IMR-90 (cell line): ENCODE measurements at regions not wholly inside any gene's neighbourhood (a gene's known extent, or its start where the extent isn't known, plus 50 kb on each side); places are given as distances from the start of the nearest gene placed in this dataset.

Source experiments
- ATAC-seq: fragments of 200-7000 bp; cut with Tn5 transposase; 2 replicates; pipeline ENCODE4 v1.9.1; 2020; ENCODE audit warnings: low read depth, mild to moderate bottlenecking, moderate library complexity
- BruUV-seq: library from RNA; stranded (reverse); fragments of 400-500 nt; replicated peaks from 2 replicates; lab custom pipeline; 2021; lab: Mats Ljungman, UMichigan
- CTCF ChIA-PET: fragments of 300-600 bp; formaldehyde crosslinking; extraction: SDS; loops from one replicate; lab custom pipeline; 2021; ENCODE audit warnings: antibody characterized with exemption; lab: Yijun Ruan, JAX
- POLR2A ChIA-PET: fragments of 300-600 bp; sonication (Branson Sonifier 250); formaldehyde crosslinking; loops from one replicate; lab custom pipeline; 2022; ENCODE audit warnings: antibody characterized with exemption; ENCODE audit not compliant: unreplicated experiment; lab: Charles Lee
- DNase-seq: peaks from one replicate; pipeline ENCODE4 v3.0.0; 2013
- H2AFZ ChIP-seq: replicated peaks from 2 replicates; pipeline ENCODE3; 2013; ENCODE audit warnings: low read length, mild to moderate bottlenecking; ENCODE audit not compliant: poor library complexity
- H2AK5ac ChIP-seq: 2 replicates; pipeline ENCODE4 v1.6.1; 2013; ENCODE audit warnings: low read depth, low read length, inconsistent platforms
- H2AK9ac ChIP-seq: replicated peaks from 2 replicates; pipeline ENCODE3; 2013; ENCODE audit warnings: mild to moderate bottlenecking, low read depth, low read length, moderate library complexity; ENCODE audit not compliant: poor library complexity
- H2BK120ac ChIP-seq: 2 replicates; pipeline ENCODE4 v1.6.1; 2013; ENCODE audit warnings: low read depth, low read length, inconsistent platforms
- H2BK15ac ChIP-seq: 3 replicates; pipeline ENCODE4 v1.6.1; 2013; ENCODE audit warnings: low read depth, low read length, inconsistent platforms
- H2BK20ac ChIP-seq: 2 replicates; pipeline ENCODE4 v1.6.1; 2013; ENCODE audit warnings: low read depth, mild to moderate bottlenecking, inconsistent platforms, low read length, moderate library complexity
- H2BK5ac ChIP-seq: 2 replicates; pipeline ENCODE4 v1.6.1; 2013; ENCODE audit warnings: mild to moderate bottlenecking, low read depth, low read length, inconsistent platforms; ENCODE audit not compliant: poor library complexity, severe bottlenecking
- H3K14ac ChIP-seq: replicated peaks from 2 replicates; pipeline ENCODE4 v1.6.1; 2013; ENCODE audit warnings: low read depth, low read length, inconsistent platforms
- H3K18ac ChIP-seq: 2 replicates; pipeline ENCODE4 v1.6.1; 2013; ENCODE audit warnings: low read depth, low read length, control low read depth
- H3K23ac ChIP-seq: 2 replicates; pipeline ENCODE4 v1.6.1; 2013; ENCODE audit warnings: low read depth, low read length, inconsistent platforms
- H3K27ac ChIP-seq: 2 replicates; pipeline ENCODE4 v1.5.1; 2013; ENCODE audit warnings: mild to moderate bottlenecking, control low read depth, low read length; ENCODE audit not compliant: insufficient read depth
- H3K27me3 ChIP-seq: 2 replicates; pipeline ENCODE4 v1.6.1; 2013; ENCODE audit warnings: low read length; ENCODE audit not compliant: control insufficient read depth, insufficient read depth
- H3K36me3 ChIP-seq: 2 replicates; pipeline ENCODE4 v1.6.1; 2013; ENCODE audit warnings: low read length, mixed read lengths; ENCODE audit not compliant: control insufficient read depth, insufficient read depth
- H3K4ac ChIP-seq: 2 replicates; pipeline ENCODE4 v1.6.1; 2013; ENCODE audit warnings: low read depth, low read length, inconsistent platforms
- H3K4me1 ChIP-seq: 2 replicates; pipeline ENCODE4 v1.6.1; 2013; ENCODE audit warnings: low read length, mixed read lengths; ENCODE audit not compliant: control insufficient read depth, insufficient read depth
- H3K4me2 ChIP-seq: 2 replicates; pipeline ENCODE4 v1.6.1; 2013; ENCODE audit warnings: low read depth, mild to moderate bottlenecking, control low read depth, low read length, moderate library complexity
- H3K4me3 ChIP-seq: 2 replicates; pipeline ENCODE4 v1.5.1; 2013; ENCODE audit warnings: low read depth, mild to moderate bottlenecking, control low read depth, low read length, moderate library complexity; ENCODE audit not compliant: insufficient read depth
- H3K56ac ChIP-seq: 2 replicates; pipeline ENCODE4 v1.6.1; 2013; ENCODE audit warnings: low read length, inconsistent platforms; ENCODE audit not compliant: insufficient read depth; ENCODE audit errors: extremely low read depth
- H3K79me1 ChIP-seq, 2 experiments: 2 replicates each; pipeline ENCODE4 v1.6.1; 2013; ENCODE audit warnings: low read length in 2 of 2, inconsistent platforms in 1 of 2, low read depth in 1 of 2
- H3K9ac ChIP-seq: 2 replicates; pipeline ENCODE4 v1.6.1; 2013; ENCODE audit warnings: low read depth, low read length, control low read depth
- H3K9me1 ChIP-seq: 2 replicates; pipeline ENCODE4 v1.6.1; 2013; ENCODE audit warnings: low read length, inconsistent platforms; ENCODE audit not compliant: insufficient read depth
- H3K9me3 ChIP-seq: 2 replicates; pipeline ENCODE4 v1.6.1; 2013; ENCODE audit warnings: low read length; ENCODE audit not compliant: control insufficient read depth, insufficient read depth
- H4K20me1 ChIP-seq: 2 replicates; pipeline ENCODE4 v1.6.1; 2013; ENCODE audit warnings: low read length, inconsistent platforms; ENCODE audit not compliant: insufficient read depth
- H4K5ac ChIP-seq: 2 replicates; pipeline ENCODE4 v1.6.1; 2013; ENCODE audit warnings: mild to moderate bottlenecking, low read depth, low read length, control low read depth
- H4K8ac ChIP-seq, 2 experiments: 2 replicates each; pipeline ENCODE4 v1.6.1; 2013; ENCODE audit warnings: low read depth in 2 of 2, low read length in 2 of 2, control low read depth in 1 of 2, inconsistent platforms in 1 of 2
- H4K91ac ChIP-seq: 2 replicates; pipeline ENCODE4 v1.6.1; 2013; ENCODE audit warnings: low read depth, low read length, inconsistent platforms; ENCODE audit not compliant: insufficient read depth
- BHLHE40 ChIP-seq: fragments of 150-350 bp; IDR thresholded peaks from 2 replicates; pipeline ENCODE4 v1.6.1; 2016; ENCODE audit warnings: mild to moderate bottlenecking, low read depth, low read length
- CEBPB ChIP-seq: IDR thresholded peaks from 2 replicates; pipeline ENCODE4 v1.6.1; 2012; ENCODE audit warnings: low read depth, low read length, improper control_type of control experiment
- CHD1 ChIP-seq: IDR thresholded peaks from 2 replicates; pipeline ENCODE4 v1.6.1; 2012; ENCODE audit warnings: low read depth, low read length, improper control_type of control experiment
- FOS ChIP-seq: fragments of 150-350 bp; IDR thresholded peaks from 2 replicates; pipeline ENCODE4 v1.6.1; 2016; ENCODE audit warnings: low read depth, low read length
- MAZ ChIP-seq: IDR thresholded peaks from 2 replicates; pipeline ENCODE4 v1.6.1; 2012; ENCODE audit warnings: low read depth, mild to moderate bottlenecking, low read length, improper control_type of control experiment, moderate library complexity, borderline replicate concordance
- MXI1 ChIP-seq: IDR thresholded peaks from 2 replicates; pipeline ENCODE4 v1.6.1; 2012; ENCODE audit warnings: low read depth, mild to moderate bottlenecking, low read length, moderate library complexity, borderline replicate concordance
- NFE2L2 ChIP-seq: fragments of 150-350 bp; IDR thresholded peaks from 2 replicates; pipeline ENCODE4 v1.6.1; 2016; ENCODE audit warnings: low read depth, mild to moderate bottlenecking, low read length
- RAD21 ChIP-seq: IDR thresholded peaks from 2 replicates; pipeline ENCODE4 v1.6.1; 2012; ENCODE audit warnings: low read length, improper control_type of control experiment
- RCOR1 ChIP-seq: IDR thresholded peaks from 2 replicates; pipeline ENCODE4 v1.6.1; 2012; ENCODE audit warnings: mild to moderate bottlenecking, low read length, improper control_type of control experiment; ENCODE audit not compliant: insufficient replicate concordance
- RFX5 ChIP-seq: IDR thresholded peaks from 2 replicates; pipeline ENCODE4 v1.8.0; 2012; ENCODE audit warnings: low read depth, mild to moderate bottlenecking, low read length, moderate library complexity
- SMC3 ChIP-seq: fragments of 150-350 bp; IDR thresholded peaks from 2 replicates; pipeline ENCODE4 v1.6.1; 2016; ENCODE audit warnings: low read depth, mild to moderate bottlenecking, antibody characterized with exemption, low read length, moderate library complexity
- WGBS, 2 experiments: methylation state at CpG; one replicate each; pipeline versions ENCODE4 v1.1.5 to v1.1.7; 2013; ENCODE audit warnings: missing lambda C conversion rate in 2 of 2; ENCODE audit not compliant: insufficient read length in 1 of 2; ENCODE audit errors: extremely low coverage in 2 of 2; 5-methylcytosine and 5-hydroxymethylcytosine counted together
- dilution Hi-C: fragments of 300-500 bp; cut with HindIII; formaldehyde crosslinking; loops from one replicate; pipeline ENCODE4 v1.14.3; 2018; ENCODE audit warnings: low sequenced_read_pairs; ENCODE audit not compliant: unreplicated experiment
- in situ Hi-C: fragments of 300-500 bp; cut with MboI; formaldehyde crosslinking; loops from 3 replicates; pipeline ENCODE4 v1.14.3; 2019; ENCODE audit warnings: low sequenced_read_pairs, inconsistent platforms, mixed read lengths
- intact Hi-C: fragments of 100-400 bp; cut with micrococcal nuclease; formaldehyde crosslinking; loops from 2 replicates; pipeline ENCODE4 v1.10.0; 2022
- TF ChIP-seq, protein P1 (sequence below): conservative IDR thresholded peaks from 2 replicates; pipeline ENCODE4 v1.5.1; 2012; ENCODE audit warnings: mild to moderate bottlenecking, low read depth, low read length, improper control_type of control experiment
- TF ChIP-seq, protein P2 (sequence below): fragments of 150-350 bp; IDR thresholded peaks from 2 replicates; pipeline ENCODE4 v1.6.1; 2016; ENCODE audit warnings: low read depth, mild to moderate bottlenecking, low read length, moderate library complexity, borderline replicate concordance

DNA sequence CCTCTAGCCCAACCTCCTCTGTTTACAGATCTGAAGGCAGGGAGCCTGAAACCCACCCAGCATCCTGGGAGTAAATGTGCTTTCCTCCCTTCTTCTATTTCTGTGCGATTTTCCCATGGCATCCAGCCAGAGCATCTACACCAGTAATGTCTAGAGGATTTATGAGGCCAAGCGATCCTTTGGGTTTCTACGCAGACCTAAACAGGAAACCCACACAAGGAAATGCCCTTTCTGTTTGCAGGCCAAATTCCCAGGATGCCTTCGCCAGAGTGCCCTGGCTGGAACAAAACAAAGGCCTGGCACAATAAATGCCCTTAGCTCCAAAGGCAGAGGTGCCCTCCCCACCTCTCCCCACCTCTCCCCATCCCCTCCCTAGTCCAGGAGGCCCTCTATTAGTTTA is 110.5 kb upstream of the CDC42BPA start (continued):
- TF ChIP-seq, protein P1, sequence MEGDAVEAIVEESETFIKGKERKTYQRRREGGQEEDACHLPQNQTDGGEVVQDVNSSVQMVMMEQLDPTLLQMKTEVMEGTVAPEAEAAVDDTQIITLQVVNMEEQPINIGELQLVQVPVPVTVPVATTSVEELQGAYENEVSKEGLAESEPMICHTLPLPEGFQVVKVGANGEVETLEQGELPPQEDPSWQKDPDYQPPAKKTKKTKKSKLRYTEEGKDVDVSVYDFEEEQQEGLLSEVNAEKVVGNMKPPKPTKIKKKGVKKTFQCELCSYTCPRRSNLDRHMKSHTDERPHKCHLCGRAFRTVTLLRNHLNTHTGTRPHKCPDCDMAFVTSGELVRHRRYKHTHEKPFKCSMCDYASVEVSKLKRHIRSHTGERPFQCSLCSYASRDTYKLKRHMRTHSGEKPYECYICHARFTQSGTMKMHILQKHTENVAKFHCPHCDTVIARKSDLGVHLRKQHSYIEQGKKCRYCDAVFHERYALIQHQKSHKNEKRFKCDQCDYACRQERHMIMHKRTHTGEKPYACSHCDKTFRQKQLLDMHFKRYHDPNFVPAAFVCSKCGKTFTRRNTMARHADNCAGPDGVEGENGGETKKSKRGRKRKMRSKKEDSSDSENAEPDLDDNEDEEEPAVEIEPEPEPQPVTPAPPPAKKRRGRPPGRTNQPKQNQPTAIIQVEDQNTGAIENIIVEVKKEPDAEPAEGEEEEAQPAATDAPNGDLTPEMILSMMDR, result no peak

DNA sequence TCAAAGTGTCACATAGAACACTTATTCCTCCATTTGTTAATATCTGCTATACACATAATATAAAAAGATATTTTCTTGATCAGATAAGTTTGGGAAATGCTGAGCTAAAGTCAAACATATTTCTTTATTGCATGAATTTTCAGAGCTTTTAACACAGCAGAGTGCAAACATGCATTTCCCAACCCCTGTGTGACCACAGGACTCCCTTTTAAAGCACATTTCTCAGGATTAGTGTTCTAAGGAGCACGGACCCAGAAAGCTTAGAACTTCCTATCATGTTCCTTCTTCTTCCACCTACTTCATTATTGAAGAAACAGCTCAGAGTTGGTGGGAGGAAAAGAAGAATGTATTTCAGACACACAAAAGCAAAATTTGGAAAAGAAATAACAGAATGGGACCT is 109.1 kb upstream of the CDC42BPA start:
- Histone ChIP-seq H3K18ac (no peak overlapping the region), H3K27me3 (no peaks in the 10 kb centered on the region), H3K9me1 (peaks cover 3% of the 10 kb centered on the region; the same call in 1 of the 2 replicates), H4K5ac (no peak overlapping the region), H2BK20ac (no peak overlapping the region), H3K4me3 (no peak overlapping the region), H2BK120ac (no peak overlapping the region), H2AK5ac (no peak overlapping the region), H2AFZ (no peak overlapping the region), H3K9ac (no peak overlapping the region), H3K36me3 (no peaks in the 10 kb centered on the region), H3K27ac (no peak overlapping the region), H3K56ac (no peak overlapping the region), H2AK9ac (no peak overlapping the region), H3K4me1 (peaks cover 20% of the 10 kb centered on the region), H4K20me1 (no peaks in the 10 kb centered on the region), H3K4me2 (no peak overlapping the region), H3K79me1 (no peaks in the 10 kb centered on the region), H3K4ac (no peak overlapping the region), H4K91ac (no peak overlapping the region), H2BK15ac (no peak overlapping the region), H3K23ac (no peak overlapping the region), H3K9me3 (no peaks in the 10 kb centered on the region), H4K8ac (no peak overlapping the region), H2BK5ac (no peak overlapping the region), H3K14ac (no peak overlapping the region)
- no TSS peak for BruUV-seq
- ChIA-PET CTCF (no interaction called here), POLR2A (no interaction called here)
- in situ Hi-C loops, result loop anchor here (25.0 kb wide), 2 partner anchors 190 to 290 kb away; no protein-coding TSS in a partner anchor
- WGBS, 2 experiments, result no CpG with 5 or more reads among the region's 1 CpG
- DNase-seq (no peak), ATAC-seq (no peak)
- dilution Hi-C loops, result no loop called here
- intact Hi-C loops, result no loop called here
- TF ChIP-seq BHLHE40 (no peak), RCOR1 (no peak), MXI1 (no peak), NFE2L2 (no peak), SMC3 (no peak), FOS (no peak), CHD1 (no peak), MAZ (no peak), RAD21 (no peak), CEBPB (no peak), RFX5 (no peak)
- TF ChIP-seq, protein P1, result no peak
- TF ChIP-seq, protein P2, sequence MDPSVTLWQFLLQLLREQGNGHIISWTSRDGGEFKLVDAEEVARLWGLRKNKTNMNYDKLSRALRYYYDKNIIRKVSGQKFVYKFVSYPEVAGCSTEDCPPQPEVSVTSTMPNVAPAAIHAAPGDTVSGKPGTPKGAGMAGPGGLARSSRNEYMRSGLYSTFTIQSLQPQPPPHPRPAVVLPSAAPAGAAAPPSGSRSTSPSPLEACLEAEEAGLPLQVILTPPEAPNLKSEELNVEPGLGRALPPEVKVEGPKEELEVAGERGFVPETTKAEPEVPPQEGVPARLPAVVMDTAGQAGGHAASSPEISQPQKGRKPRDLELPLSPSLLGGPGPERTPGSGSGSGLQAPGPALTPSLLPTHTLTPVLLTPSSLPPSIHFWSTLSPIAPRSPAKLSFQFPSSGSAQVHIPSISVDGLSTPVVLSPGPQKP, result no peak
